ENCODE measurements at regions not wholly inside any gene's neighbourhood (a gene's known extent, or its start where the extent isn't known, plus 50 kb on each side); places are given as distances from the start of the nearest gene placed in this dataset.

- dilution Hi-C loops (cut with MboI; ENCODE audit: extremely low pct_ligation_motif_present, low sequenced_read_pairs), result no loop called here
- H2AFZ ChIP-seq (ENCODE audit: low read depth, low read length), result no peak overlapping the region
- BruUV-seq (replicated peaks), result no TSS peak
- H3K9me1 ChIP-seq (replicated peaks; ENCODE audit: control insufficient read depth, extremely low read depth, insufficient read depth, low read length), result no peaks in the 10 kb centered on the region
- no peaks in the 10 kb centered on the region for H3K4me1 ChIP-seq (ENCODE audit: control insufficient read depth, extremely low read depth, insufficient read depth, low read length)
- no peaks in the 10 kb centered on the region for H3K9me3 ChIP-seq (replicated peaks; ENCODE audit: control insufficient read depth, insufficient read depth, low read length)
- FAIRE-seq (no peak), DNase-seq (ENCODE audit: low read depth, low spot score) (no peak)
- no peaks in the 10 kb centered on the region for H4K20me1 ChIP-seq (replicated peaks; ENCODE audit: control insufficient read depth, extremely low read depth, insufficient read depth, low read length)
- H3K36me3 ChIP-seq (ENCODE audit: control insufficient read depth in 2 of 2, extremely low read depth in 1 of 2, insufficient read depth in 2 of 2, low read length in 2 of 2), result no peaks in the 10 kb centered on the region
- H3K4me2 ChIP-seq (ENCODE audit: insufficient read depth, low read length), result no peak overlapping the region
- H3K9ac ChIP-seq (replicated peaks; ENCODE audit: extremely low read depth, insufficient read depth, low read length), result no peak overlapping the region
- ChIA-PET CTCF (interaction anchor here (0.6 to 1.8 kb wide), 3 partner anchors 8 to 520 kb away, joined by 4 to 5 read pairs (median 5); no protein-coding TSS in a partner anchor), POLR2A (no interaction called here)
- H3K27ac ChIP-seq (ENCODE audit: insufficient read depth, low read depth, low read length), result no peak overlapping the region
- no peaks in the 10 kb centered on the region for H3K27me3 ChIP-seq (ENCODE audit: control insufficient read depth in 2 of 2, insufficient read depth in 2 of 2, low read length in 2 of 2)
- H3K4me3 ChIP-seq (replicated peaks in 1 of 3; ENCODE audit: insufficient read depth in 1 of 3, low read depth in 1 of 3, low read length in 3 of 3), result no peak overlapping the region
- intact Hi-C loops (cut with micrococcal nuclease), result no loop called here
- TF ChIP-seq MYC (IDR thresholded peaks at IDR 0.05; ENCODE audit: low read depth, low read length) (no peak), CTCF (IDR thresholded peaks at IDR 0.05; ENCODE audit: extremely low read depth in 1 of 2, insufficient read depth in 1 of 2, low read depth in 1 of 2, low read length in 2 of 2) (no peak), EZH2 (IDR thresholded peaks at IDR 0.05; ENCODE audit: borderline replicate concordance, low read depth, low read length, severe bottlenecking) (no peak), MAX (IDR thresholded peaks at IDR 0.05; ENCODE audit: insufficient read depth, insufficient read length) (no peak), POLR2A (IDR thresholded peaks at IDR 0.05; ENCODE audit: low read depth, low read length) (no peak), FOS (IDR thresholded peaks at IDR 0.05; ENCODE audit: borderline replicate concordance, insufficient read depth, low read length) (no peak), JUN (IDR thresholded peaks at IDR 0.05; ENCODE audit: borderline replicate concordance, insufficient read depth, insufficient read length, low read depth) (no peak), GATA2 (IDR thresholded peaks at IDR 0.05; ENCODE audit: insufficient read depth, insufficient read length, low read depth, low read length) (no peak), POLR2AphosphoS5 (IDR thresholded peaks at IDR 0.05; ENCODE audit: insufficient read depth, low read depth, low read length) (no peak)
- no peaks in the 10 kb centered on the region for H3K79me2 ChIP-seq (ENCODE audit: control insufficient read depth, insufficient read depth, low read length)
These were observed 94.2 kb upstream of the TBX5 start for GRCh38 chr12:114500131-114500530.
